GM23338 (cell line): ENCODE measurements at regions not wholly inside any gene's neighbourhood (a gene's known extent, or its start where the extent isn't known, plus 50 kb on each side); places are given as distances from the start of the nearest gene placed in this dataset.

Experiments
- CREB1 ChIP-seq: fragments of 250-450 bp; sonication (Bioruptor Pico); IDR thresholded peaks from 2 replicates; pipeline ENCODE4 v1.5.0; 2020; ENCODE audit warnings: low read depth, mild to moderate bottlenecking, moderate library complexity
- EZH2 ChIP-seq: fragments of 200-600 bp; sonication (generic); IDR thresholded peaks from one replicate; pipeline ENCODE4 v1.8.0; 2017; ENCODE audit warnings: antibody characterized with exemption, mild to moderate bottlenecking, low read depth; ENCODE audit not compliant: unreplicated experiment
- EZH2phosphoT487 ChIP-seq: fragments of 200-600 bp; sonication (generic); IDR thresholded peaks from one replicate; pipeline ENCODE4 v1.8.1; 2018; ENCODE audit warnings: antibody characterized with exemption; ENCODE audit not compliant: unreplicated experiment
- JUNB ChIP-seq: IDR thresholded peaks from one replicate; pipeline ENCODE4 v1.6.1; 2016; ENCODE audit warnings: antibody characterized with exemption; ENCODE audit not compliant: unreplicated experiment
- STAT1 ChIP-seq: IDR thresholded peaks from one replicate; pipeline ENCODE4 v1.6.1; 2016; ENCODE audit warnings: antibody characterized with exemption; ENCODE audit not compliant: unreplicated experiment
- TF ChIP-seq, protein P1 (sequence below): fragments of 250-450 bp; sonication (Bioruptor Pico); IDR thresholded peaks from 2 replicates; pipeline ENCODE4 v1.5.0; 2020; ENCODE audit warnings: mild to moderate bottlenecking, moderate library complexity
- TF ChIP-seq, protein P2 (sequence below): IDR thresholded peaks from 2 replicates; pipeline ENCODE4 v1.6.1; 2016; ENCODE audit warnings: antibody characterized with exemption
- TF ChIP-seq, protein P3 (sequence below): IDR thresholded peaks from one replicate; pipeline ENCODE4 v1.6.1; 2018; ENCODE audit warnings: antibody characterized with exemption; ENCODE audit not compliant: unreplicated experiment

- TF ChIP-seq, protein P1, sequence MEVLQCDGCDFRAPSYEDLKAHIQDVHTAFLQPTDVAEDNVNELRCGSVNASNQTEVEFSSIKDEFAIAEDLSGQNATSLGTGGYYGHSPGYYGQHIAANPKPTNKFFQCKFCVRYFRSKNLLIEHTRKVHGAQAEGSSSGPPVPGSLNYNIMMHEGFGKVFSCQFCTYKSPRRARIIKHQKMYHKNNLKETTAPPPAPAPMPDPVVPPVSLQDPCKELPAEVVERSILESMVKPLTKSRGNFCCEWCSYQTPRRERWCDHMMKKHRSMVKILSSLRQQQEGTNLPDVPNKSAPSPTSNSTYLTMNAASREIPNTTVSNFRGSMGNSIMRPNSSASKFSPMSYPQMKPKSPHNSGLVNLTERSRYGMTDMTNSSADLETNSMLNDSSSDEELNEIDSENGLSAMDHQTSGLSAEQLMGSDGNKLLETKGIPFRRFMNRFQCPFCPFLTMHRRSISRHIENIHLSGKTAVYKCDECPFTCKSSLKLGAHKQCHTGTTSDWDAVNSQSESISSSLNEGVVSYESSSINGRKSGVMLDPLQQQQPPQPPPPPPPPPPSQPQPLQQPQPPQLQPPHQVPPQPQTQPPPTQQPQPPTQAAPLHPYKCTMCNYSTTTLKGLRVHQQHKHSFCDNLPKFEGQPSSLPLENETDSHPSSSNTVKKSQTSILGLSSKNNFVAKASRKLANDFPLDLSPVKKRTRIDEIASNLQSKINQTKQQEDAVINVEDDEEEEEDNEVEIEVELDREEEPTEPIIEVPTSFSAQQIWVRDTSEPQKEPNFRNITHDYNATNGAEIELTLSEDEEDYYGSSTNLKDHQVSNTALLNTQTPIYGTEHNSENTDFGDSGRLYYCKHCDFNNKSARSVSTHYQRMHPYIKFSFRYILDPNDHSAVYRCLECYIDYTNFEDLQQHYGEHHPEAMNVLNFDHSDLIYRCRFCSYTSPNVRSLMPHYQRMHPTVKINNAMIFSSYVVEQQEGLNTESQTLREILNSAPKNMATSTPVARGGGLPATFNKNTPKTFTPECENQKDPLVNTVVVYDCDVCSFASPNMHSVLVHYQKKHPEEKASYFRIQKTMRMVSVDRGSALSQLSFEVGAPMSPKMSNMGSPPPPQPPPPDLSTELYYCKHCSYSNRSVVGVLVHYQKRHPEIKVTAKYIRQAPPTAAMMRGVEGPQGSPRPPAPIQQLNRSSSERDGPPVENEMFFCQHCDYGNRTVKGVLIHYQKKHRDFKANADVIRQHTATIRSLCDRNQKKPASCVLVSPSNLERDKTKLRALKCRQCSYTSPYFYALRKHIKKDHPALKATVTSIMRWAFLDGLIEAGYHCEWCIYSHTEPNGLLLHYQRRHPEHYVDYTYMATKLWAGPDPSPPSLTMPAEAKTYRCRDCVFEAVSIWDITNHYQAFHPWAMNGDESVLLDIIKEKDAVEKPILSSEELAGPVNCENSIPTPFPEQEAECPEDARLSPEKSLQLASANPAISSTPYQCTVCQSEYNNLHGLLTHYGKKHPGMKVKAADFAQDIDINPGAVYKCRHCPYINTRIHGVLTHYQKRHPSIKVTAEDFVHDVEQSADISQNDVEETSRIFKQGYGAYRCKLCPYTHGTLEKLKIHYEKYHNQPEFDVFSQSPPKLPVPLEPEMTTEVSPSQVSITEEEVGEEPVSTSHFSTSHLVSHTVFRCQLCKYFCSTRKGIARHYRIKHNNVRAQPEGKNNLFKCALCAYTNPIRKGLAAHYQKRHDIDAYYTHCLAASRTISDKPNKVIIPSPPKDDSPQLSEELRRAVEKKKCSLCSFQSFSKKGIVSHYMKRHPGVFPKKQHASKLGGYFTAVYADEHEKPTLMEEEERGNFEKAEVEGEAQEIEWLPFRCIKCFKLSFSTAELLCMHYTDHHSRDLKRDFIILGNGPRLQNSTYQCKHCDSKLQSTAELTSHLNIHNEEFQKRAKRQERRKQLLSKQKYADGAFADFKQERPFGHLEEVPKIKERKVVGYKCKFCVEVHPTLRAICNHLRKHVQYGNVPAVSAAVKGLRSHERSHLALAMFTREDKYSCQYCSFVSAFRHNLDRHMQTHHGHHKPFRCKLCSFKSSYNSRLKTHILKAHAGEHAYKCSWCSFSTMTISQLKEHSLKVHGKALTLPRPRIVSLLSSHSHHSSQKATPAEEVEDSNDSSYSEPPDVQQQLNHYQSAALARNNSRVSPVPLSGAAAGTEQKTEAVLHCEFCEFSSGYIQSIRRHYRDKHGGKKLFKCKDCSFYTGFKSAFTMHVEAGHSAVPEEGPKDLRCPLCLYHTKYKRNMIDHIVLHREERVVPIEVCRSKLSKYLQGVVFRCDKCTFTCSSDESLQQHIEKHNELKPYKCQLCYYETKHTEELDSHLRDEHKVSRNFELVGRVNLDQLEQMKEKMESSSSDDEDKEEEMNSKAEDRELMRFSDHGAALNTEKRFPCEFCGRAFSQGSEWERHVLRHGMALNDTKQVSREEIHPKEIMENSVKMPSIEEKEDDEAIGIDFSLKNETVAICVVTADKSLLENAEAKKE (CRISPR knock-in tag), result 0 out of 2 replicates have a peak, but pooled peaks have one; percentile 33
- TF ChIP-seq STAT1, result no peak
- TF ChIP-seq EZH2, result no peak
- TF ChIP-seq, protein P2, sequence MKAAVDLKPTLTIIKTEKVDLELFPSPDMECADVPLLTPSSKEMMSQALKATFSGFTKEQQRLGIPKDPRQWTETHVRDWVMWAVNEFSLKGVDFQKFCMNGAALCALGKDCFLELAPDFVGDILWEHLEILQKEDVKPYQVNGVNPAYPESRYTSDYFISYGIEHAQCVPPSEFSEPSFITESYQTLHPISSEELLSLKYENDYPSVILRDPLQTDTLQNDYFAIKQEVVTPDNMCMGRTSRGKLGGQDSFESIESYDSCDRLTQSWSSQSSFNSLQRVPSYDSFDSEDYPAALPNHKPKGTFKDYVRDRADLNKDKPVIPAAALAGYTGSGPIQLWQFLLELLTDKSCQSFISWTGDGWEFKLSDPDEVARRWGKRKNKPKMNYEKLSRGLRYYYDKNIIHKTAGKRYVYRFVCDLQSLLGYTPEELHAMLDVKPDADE, result no peak
- TF ChIP-seq JUNB, result no peak
- TF ChIP-seq, protein P3, sequence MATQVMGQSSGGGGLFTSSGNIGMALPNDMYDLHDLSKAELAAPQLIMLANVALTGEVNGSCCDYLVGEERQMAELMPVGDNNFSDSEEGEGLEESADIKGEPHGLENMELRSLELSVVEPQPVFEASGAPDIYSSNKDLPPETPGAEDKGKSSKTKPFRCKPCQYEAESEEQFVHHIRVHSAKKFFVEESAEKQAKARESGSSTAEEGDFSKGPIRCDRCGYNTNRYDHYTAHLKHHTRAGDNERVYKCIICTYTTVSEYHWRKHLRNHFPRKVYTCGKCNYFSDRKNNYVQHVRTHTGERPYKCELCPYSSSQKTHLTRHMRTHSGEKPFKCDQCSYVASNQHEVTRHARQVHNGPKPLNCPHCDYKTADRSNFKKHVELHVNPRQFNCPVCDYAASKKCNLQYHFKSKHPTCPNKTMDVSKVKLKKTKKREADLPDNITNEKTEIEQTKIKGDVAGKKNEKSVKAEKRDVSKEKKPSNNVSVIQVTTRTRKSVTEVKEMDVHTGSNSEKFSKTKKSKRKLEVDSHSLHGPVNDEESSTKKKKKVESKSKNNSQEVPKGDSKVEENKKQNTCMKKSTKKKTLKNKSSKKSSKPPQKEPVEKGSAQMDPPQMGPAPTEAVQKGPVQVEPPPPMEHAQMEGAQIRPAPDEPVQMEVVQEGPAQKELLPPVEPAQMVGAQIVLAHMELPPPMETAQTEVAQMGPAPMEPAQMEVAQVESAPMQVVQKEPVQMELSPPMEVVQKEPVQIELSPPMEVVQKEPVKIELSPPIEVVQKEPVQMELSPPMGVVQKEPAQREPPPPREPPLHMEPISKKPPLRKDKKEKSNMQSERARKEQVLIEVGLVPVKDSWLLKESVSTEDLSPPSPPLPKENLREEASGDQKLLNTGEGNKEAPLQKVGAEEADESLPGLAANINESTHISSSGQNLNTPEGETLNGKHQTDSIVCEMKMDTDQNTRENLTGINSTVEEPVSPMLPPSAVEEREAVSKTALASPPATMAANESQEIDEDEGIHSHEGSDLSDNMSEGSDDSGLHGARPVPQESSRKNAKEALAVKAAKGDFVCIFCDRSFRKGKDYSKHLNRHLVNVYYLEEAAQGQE, result peak; percentile 99
- TF ChIP-seq EZH2phosphoT487, result no peak
- TF ChIP-seq CREB1 (CRISPR knock-in tag), result peak; percentile 54; the same call in 1 of the 2 replicates
Observed at GRCh38 chr7:32427769-32428291, 62.4 kb downstream of the LSM5 start (continued).
